Stomach (tissue), 8 donors: ENCODE measurements at regions not wholly inside any gene's neighbourhood (a gene's known extent, or its start where the extent isn't known, plus 50 kb on each side); places are given as distances from the start of the nearest gene placed in this dataset.

ENCODE experiments used
- DNase-seq, 2 donors: peaks; one replicate each; pipeline versions ENCODE4 v3.0.0 to v3.0.0-alpha.2; 2013 to 2019
- H3K27ac ChIP-seq, 5 donors: fragments of 200-600 bp in 4 of 5; sonication (generic) in 4 of 5; one replicate each; pipeline ENCODE4 v1.5.1; 2013 to 2019; ENCODE audit warnings: mild to moderate bottlenecking in 1 of 5, moderate library complexity in 1 of 5
- H3K27me3 ChIP-seq, 3 donors: fragments of 200-600 bp; sonication (generic); one replicate each; pipeline ENCODE4 v1.5.1; 2017 to 2019; ENCODE audit warnings: mixed run types in 1 of 3
- H3K36me3 ChIP-seq, 4 donors: fragments of 200-600 bp; sonication (generic); 1 replicate in 3 of 4; 2 replicates in 1 of 4; pipeline ENCODE4 v1.5.1; 2016 to 2019
- H3K4me1 ChIP-seq, 4 donors: fragments of 200-600 bp; sonication (generic); one replicate each; pipeline ENCODE4 v1.5.1; 2016 to 2019
- H3K4me3 ChIP-seq, 4 donors: fragments of 200-600 bp; sonication (generic) in 3 of 4; one replicate each; pipeline ENCODE4 v1.5.1; 2016 to 2019; ENCODE audit warnings: mild to moderate bottlenecking in 1 of 4
- H3K9me3 ChIP-seq, 4 donors: fragments of 200-600 bp; sonication (generic); one replicate each; pipeline ENCODE4 v1.5.1; 2016 to 2019
- CTCF ChIP-seq, 7 experiments: fragments of 450-650 bp in 4 of 7; fragments of 200-600 bp in 3 of 7; sonication (generic) in 3 of 7; IDR thresholded peaks; one replicate each; pipeline ENCODE4 v1.5.1; 2016 to 2019; ENCODE audit warnings: antibody characterized with exemption in 7 of 7, control low read depth in 2 of 7, mild to moderate bottlenecking in 1 of 7
- EP300 ChIP-seq: sonication (generic); formaldehyde crosslinking; IDR thresholded peaks from one replicate; pipeline ENCODE4 v1.6.1; 2017; ENCODE audit warnings: antibody characterized with exemption
- POLR2A ChIP-seq, 4 donors: fragments of 450-650 bp; IDR thresholded peaks; one replicate each; pipeline ENCODE4 v1.6.1; 2016; ENCODE audit warnings: antibody characterized with exemption in 4 of 4, control low read depth in 2 of 4, mild to moderate bottlenecking in 1 of 4, moderate library complexity in 1 of 4
- POLR2AphosphoS5 ChIP-seq, 3 donors: sonication (generic); formaldehyde crosslinking; IDR thresholded peaks; one replicate each; pipeline ENCODE4 v1.6.1; 2016; ENCODE audit warnings: antibody characterized with exemption in 3 of 3
- WGBS, 5 donors: extraction: QIAGEN DNeasy Blood & Tissue Kit in 3 of 5; methylation state at CpG; one replicate each; pipeline versions ENCODE4 v1.1.5 to v1.1.7; 2013 to 2018; 5-methylcytosine and 5-hydroxymethylcytosine counted together
- intact Hi-C: fragments of 100-400 bp; cut with DNase I; formaldehyde crosslinking; loops from one replicate; pipeline ENCODE4 v1.15.1; 2023; ENCODE audit warnings: low total_unique reads
- donor health status: healthy with polysubstance abuse.
- donor health status: Bipolar disorder and iron deficiency.
- donor health status: healthy.

- intact Hi-C loops = no loop called here
- Histone ChIP-seq H3K27me3 (no peaks in the 10 kb centered on the region), H3K36me3 (no peaks in the 10 kb centered on the region), H3K4me1 (no peaks in the 10 kb centered on the region), H3K9me3 (no peaks in the 10 kb centered on the region), H3K4me3 (no peak overlapping the region), H3K27ac (no peak overlapping the region)
- DNase-seq = no peak
- 73 to 82% (median 79%) methylated on average over 6 of the region's 6 CpGs for WGBS, 5 donors
- no peak for TF ChIP-seq POLR2AphosphoS5 (IDR thresholded peaks at IDR 0.05)
- no peak for TF ChIP-seq CTCF (IDR thresholded peaks at IDR 0.05)
- no peak for TF ChIP-seq EP300
Observed at GRCh38 chr9:107118863-107119624, 164.0 kb upstream of the RAD23B start.

GRCh38 chr9:107119735-107120134 lies 163.3 kb upstream of the RAD23B start:
- Histone ChIP-seq H3K27me3 (no peaks in the 10 kb centered on the region), H3K27ac (no peak overlapping the region), H3K9me3 (no peaks in the 10 kb centered on the region), H3K4me1 (no peaks in the 10 kb centered on the region), H3K36me3 (no peaks in the 10 kb centered on the region), H3K4me3 (no peak overlapping the region)
- TF ChIP-seq EP300 = no peak
- no peak for TF ChIP-seq POLR2AphosphoS5 (IDR thresholded peaks at IDR 0.05)
- TF ChIP-seq POLR2A (IDR thresholded peaks at IDR 0.05) = no peak
- DNase-seq = no peak
- intact Hi-C loops = no loop called here
- 76 to 90% (median 82%) methylated on average over 7 of the region's 7 CpGs for WGBS, 5 donors

GRCh38 chr9:107123389-107123788 lies 159.7 kb upstream of the RAD23B start:
- DNase-seq = no peak
- Histone ChIP-seq H3K4me1 (no peaks in the 10 kb centered on the region), H3K27me3 (no peaks in the 10 kb centered on the region), H3K4me3 (no peak overlapping the region), H3K9me3 (no peaks in the 10 kb centered on the region), H3K27ac (no peak overlapping the region), H3K36me3 (no peaks in the 10 kb centered on the region)
- intact Hi-C loops = no loop called here
- TF ChIP-seq POLR2AphosphoS5 (IDR thresholded peaks at IDR 0.05) = no peak
- no peak for TF ChIP-seq EP300
- no peak for TF ChIP-seq CTCF (IDR thresholded peaks at IDR 0.05)
- no peak for TF ChIP-seq POLR2A (IDR thresholded peaks at IDR 0.05)

- no peak for TF ChIP-seq CTCF (IDR thresholded peaks at IDR 0.05)
- TF ChIP-seq EP300 = no peak
- TF ChIP-seq POLR2AphosphoS5 (IDR thresholded peaks at IDR 0.05) = no peak
- TF ChIP-seq POLR2A (IDR thresholded peaks at IDR 0.05) = no peak
- no peak for DNase-seq
- H3K36me3 ChIP-seq = no peaks in the 10 kb centered on the region
- H3K4me3 ChIP-seq = no peak overlapping the region
- WGBS, 5 donors = 65 to 77% (median 75%) methylated on average over 5 of the region's 5 CpGs
- intact Hi-C loops = no loop called here
- H3K4me1 ChIP-seq = no peaks in the 10 kb centered on the region
- no peaks in the 10 kb centered on the region for H3K9me3 ChIP-seq
- H3K27me3 ChIP-seq = peaks cover 0 to 7% (median 0%) of the 10 kb centered on the region in 3 donors
- H3K27ac ChIP-seq = no peak overlapping the region
Observed at GRCh38 chr9:107127608-107128007, 155.5 kb upstream of the RAD23B start.

GRCh38 chr9:107131108-107131799 lies 151.8 kb upstream of the RAD23B start:
- Histone ChIP-seq H3K27ac (no peak overlapping the region), H3K27me3 (peaks cover 0 to 7% (median 0%) of the 10 kb centered on the region in 3 donors), H3K4me3 (no peak overlapping the region), H3K4me1 (no peaks in the 10 kb centered on the region), H3K9me3 (no peaks in the 10 kb centered on the region), H3K36me3 (no peaks in the 10 kb centered on the region)
- intact Hi-C loops = loop anchor here (5.0 kb wide), 1 partner anchor 46 kb away; no protein-coding TSS in a partner anchor
- no peak for DNase-seq
- 77 to 89% (median 80%) methylated on average over 5 of the region's 5 CpGs for WGBS, 5 donors
- no peak for TF ChIP-seq POLR2AphosphoS5 (IDR thresholded peaks at IDR 0.05)
- no peak for TF ChIP-seq EP300
- TF ChIP-seq POLR2A (IDR thresholded peaks at IDR 0.05) = no peak
- TF ChIP-seq CTCF (IDR thresholded peaks at IDR 0.05) = no peak
